KMS-11 (cell line): ENCODE measurements at regions not wholly inside any gene's neighbourhood (a gene's known extent, or its start where the extent isn't known, plus 50 kb on each side); places are given as distances from the start of the nearest gene placed in this dataset.

Experiments used
- H2AFZ ChIP-seq: fragments of 200-600 bp; sonication (generic); 2 replicates; pipeline ENCODE4 v1.6.1; 2016; ENCODE audit warnings: antibody characterized with exemption, mixed run types, low read depth
- H3K27ac ChIP-seq: fragments of 200-600 bp; sonication (generic); 2 replicates; pipeline ENCODE4 v1.6.1; 2016; ENCODE audit warnings: mild to moderate bottlenecking, mixed run types
- H3K27me3 ChIP-seq: fragments of 200-600 bp; sonication (generic); 2 replicates; pipeline ENCODE4 v1.6.1; 2017; ENCODE audit warnings: mild to moderate bottlenecking, low read depth, mixed run types, moderate library complexity; ENCODE audit not compliant: insufficient read depth
- H3K36me3 ChIP-seq: fragments of 200-600 bp; sonication (generic); 2 replicates; pipeline ENCODE4 v1.6.1; 2017; ENCODE audit warnings: mild to moderate bottlenecking, mixed run types; ENCODE audit not compliant: insufficient read depth
- H3K4me1 ChIP-seq: fragments of 200-600 bp; sonication (generic); 2 replicates; pipeline ENCODE4 v1.6.1; 2016; ENCODE audit warnings: mild to moderate bottlenecking, low read depth, mixed run types; ENCODE audit not compliant: poor library complexity, severe bottlenecking
- H3K4me2 ChIP-seq: fragments of 200-600 bp; sonication (generic); 2 replicates; pipeline ENCODE4 v1.7.0; 2016; ENCODE audit warnings: mild to moderate bottlenecking, mixed run types
- H3K4me3 ChIP-seq: fragments of 200-600 bp; sonication (generic); IDR thresholded peaks from 2 replicates; pipeline ENCODE4 v1.6.1; 2017; ENCODE audit warnings: low read depth, low read length, mixed read lengths; ENCODE audit not compliant: insufficient read depth
- H3K79me2 ChIP-seq: fragments of 200-600 bp; sonication (generic); 2 replicates; pipeline ENCODE4 v1.6.1; 2016; ENCODE audit warnings: low read depth, mixed run types; ENCODE audit not compliant: insufficient read depth
- H3K9ac ChIP-seq: fragments of 200-600 bp; sonication (generic); 2 replicates; pipeline ENCODE4 v1.6.1; 2016; ENCODE audit warnings: mild to moderate bottlenecking, mixed run types
- H4K20me1 ChIP-seq: fragments of 200-600 bp; sonication (generic); 2 replicates; pipeline ENCODE4 v1.6.1; 2016; ENCODE audit warnings: mild to moderate bottlenecking, mixed run types; ENCODE audit not compliant: insufficient read depth
- TF ChIP-seq, protein P1 (sequence below): fragments of 200-600 bp; sonication (generic); conservative IDR thresholded peaks from 2 replicates; pipeline ENCODE4 v1.6.1; 2017; ENCODE audit warnings: low read depth, mild to moderate bottlenecking, antibody characterized with exemption, low read length, moderate library complexity, mixed read lengths

DNA sequence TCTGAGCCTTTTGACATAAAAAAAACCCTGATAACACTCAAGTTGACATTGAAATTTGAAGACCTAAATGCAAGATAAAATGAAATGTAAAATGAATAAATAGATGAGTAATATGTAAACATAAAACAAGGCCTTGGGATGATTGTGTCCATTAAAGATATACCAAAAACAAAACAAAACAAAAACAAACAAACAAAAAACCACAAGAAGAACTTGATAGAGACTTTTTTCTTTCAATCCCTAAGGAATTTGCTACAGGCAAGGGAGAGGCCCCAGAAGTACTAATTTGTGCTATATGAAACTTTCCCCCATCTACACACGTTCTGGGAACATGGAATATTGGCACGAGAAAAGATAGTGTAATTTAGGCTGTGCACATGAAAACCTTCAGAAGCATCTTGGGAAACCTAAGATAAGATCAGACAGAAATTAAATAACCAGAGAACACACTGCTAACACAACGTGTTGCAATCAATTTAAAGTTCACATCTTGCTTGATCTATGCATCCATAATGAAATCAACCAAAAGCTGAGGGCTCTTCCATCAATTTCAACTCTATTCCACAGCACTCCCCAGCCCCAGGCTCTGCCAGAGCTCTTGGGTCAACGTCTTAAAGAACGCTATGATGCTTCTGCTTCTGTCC is 201.1 kb upstream of the RREB1 start:
- Histone ChIP-seq H4K20me1 (no peaks in the 10 kb centered on the region), H2AFZ (no peak overlapping the region), H3K4me3 (no peak overlapping the region), H3K27me3 (no peaks in the 10 kb centered on the region), H3K4me2 (no peak overlapping the region), H3K36me3 (no peaks in the 10 kb centered on the region), H3K79me2 (no peaks in the 10 kb centered on the region), H3K9ac (no peak overlapping the region), H3K27ac (no peak overlapping the region), H3K4me1 (no peaks in the 10 kb centered on the region)
- TF ChIP-seq, protein P1, sequence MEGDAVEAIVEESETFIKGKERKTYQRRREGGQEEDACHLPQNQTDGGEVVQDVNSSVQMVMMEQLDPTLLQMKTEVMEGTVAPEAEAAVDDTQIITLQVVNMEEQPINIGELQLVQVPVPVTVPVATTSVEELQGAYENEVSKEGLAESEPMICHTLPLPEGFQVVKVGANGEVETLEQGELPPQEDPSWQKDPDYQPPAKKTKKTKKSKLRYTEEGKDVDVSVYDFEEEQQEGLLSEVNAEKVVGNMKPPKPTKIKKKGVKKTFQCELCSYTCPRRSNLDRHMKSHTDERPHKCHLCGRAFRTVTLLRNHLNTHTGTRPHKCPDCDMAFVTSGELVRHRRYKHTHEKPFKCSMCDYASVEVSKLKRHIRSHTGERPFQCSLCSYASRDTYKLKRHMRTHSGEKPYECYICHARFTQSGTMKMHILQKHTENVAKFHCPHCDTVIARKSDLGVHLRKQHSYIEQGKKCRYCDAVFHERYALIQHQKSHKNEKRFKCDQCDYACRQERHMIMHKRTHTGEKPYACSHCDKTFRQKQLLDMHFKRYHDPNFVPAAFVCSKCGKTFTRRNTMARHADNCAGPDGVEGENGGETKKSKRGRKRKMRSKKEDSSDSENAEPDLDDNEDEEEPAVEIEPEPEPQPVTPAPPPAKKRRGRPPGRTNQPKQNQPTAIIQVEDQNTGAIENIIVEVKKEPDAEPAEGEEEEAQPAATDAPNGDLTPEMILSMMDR: no peak

DNA sequence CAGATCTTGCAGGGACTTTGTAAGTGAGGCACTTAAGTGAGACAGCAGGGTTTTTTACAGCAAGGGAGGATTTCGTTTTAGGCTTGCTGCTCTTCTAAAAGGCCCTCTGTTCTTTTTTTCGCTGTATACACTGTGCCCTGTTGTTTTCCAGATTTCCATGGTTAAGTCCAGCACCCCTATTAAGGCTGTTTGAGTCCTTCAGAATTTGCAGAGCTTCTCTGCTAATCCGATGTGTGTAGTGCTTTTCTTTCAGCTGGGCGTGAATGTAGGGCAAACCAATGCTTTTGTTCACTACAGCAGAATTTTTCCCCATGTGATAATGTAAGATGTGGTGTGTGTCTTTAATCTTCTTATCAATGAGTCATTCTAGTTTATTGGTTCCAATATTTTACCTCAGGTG is 200.5 kb upstream of the RREB1 start:
- Histone ChIP-seq H3K4me3 (no peak overlapping the region), H3K27me3 (no peaks in the 10 kb centered on the region), H3K27ac (no peak overlapping the region), H3K9ac (no peak overlapping the region), H3K4me1 (no peaks in the 10 kb centered on the region), H3K36me3 (no peaks in the 10 kb centered on the region), H2AFZ (no peak overlapping the region), H4K20me1 (no peaks in the 10 kb centered on the region), H3K4me2 (no peak overlapping the region), H3K79me2 (no peaks in the 10 kb centered on the region)
- TF ChIP-seq, protein P1: no peak

DNA sequence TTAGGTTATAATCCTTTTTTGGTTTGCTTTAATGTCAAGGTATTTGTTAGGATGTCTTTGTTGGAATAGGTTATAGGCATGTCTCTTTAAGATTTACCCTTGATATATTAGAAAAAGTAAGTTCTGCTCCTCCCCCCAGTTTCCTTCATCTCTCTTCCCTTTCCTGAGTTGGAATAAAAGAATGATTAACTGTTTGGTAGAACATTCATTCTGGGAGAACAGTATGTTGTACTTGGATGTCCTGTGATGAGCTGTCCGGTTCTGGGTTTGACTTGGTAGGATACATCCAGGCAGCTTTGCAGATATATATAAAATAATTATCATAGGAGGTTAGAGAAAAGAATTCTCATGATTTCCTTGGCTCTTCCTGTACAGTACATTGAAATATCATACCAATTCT is 199.6 kb upstream of the RREB1 start:
- Histone ChIP-seq H4K20me1 (no peaks in the 10 kb centered on the region), H3K27me3 (no peaks in the 10 kb centered on the region), H3K4me3 (no peak overlapping the region), H3K36me3 (no peaks in the 10 kb centered on the region), H3K27ac (no peak overlapping the region), H3K9ac (no peak overlapping the region), H3K4me2 (no peak overlapping the region), H3K4me1 (no peaks in the 10 kb centered on the region), H2AFZ (no peak overlapping the region), H3K79me2 (no peaks in the 10 kb centered on the region)
- TF ChIP-seq, protein P1: no peak

DNA sequence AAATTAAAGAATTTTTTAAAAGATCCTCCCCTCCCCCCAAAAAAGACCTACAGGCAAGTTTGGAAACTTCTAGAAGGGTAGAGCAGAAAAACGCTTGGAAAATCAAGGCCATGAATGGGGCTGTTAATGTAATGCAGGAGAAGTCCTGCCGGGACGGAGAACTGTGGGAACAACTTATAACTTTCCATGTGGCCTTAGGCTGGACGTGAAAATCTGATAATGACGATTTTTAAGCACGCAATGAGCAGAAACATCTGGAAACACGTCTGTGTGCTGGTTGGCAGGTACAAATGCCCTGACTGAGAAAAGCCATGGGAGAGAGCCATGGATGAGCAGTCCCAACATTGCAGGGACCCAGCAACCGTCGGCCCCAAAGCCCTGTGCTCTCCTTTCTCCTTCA is 198.7 kb upstream of the RREB1 start:
- H3K27ac ChIP-seq: no peak overlapping the region
- no peak overlapping the region for H2AFZ ChIP-seq
- H3K36me3 ChIP-seq: no peaks in the 10 kb centered on the region
- H3K9ac ChIP-seq: no peak overlapping the region
- no peaks in the 10 kb centered on the region for H4K20me1 ChIP-seq
- no peaks in the 10 kb centered on the region for H3K4me1 ChIP-seq
- H3K27me3 ChIP-seq: no peaks in the 10 kb centered on the region
- TF ChIP-seq, protein P1: no peak
- no peak overlapping the region for H3K4me3 ChIP-seq
- no peak overlapping the region for H3K4me2 ChIP-seq
- no peaks in the 10 kb centered on the region for H3K79me2 ChIP-seq
